ENCODE measurements at regions not wholly inside any gene's neighbourhood (a gene's known extent, or its start where the extent isn't known, plus 50 kb on each side); places are given as distances from the start of the nearest gene placed in this dataset.

DNA sequence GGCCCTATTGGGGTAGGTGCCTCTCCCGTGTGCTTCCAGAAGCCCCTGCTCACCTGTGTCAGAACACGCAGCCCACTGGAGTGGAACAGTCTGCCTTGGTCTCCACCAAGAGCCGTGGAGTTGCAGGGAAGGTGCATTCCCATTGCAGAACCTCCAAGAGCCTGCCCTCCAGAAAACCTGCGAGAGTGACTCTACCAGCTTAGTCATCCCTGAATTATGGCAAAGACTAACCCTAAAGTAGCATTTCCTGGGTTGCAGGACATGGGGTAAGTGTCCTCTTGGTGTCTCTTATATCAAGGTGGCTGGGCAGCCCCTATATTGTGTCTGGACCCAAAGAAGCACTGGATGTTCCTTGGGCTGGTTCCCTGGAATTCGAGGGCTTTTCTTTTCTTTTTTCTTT is 224.6 kb downstream of the BCOR start:
- no peak overlapping the region for H3K4me3 ChIP-seq
- DNase-seq, result no peak
- intact Hi-C loops (cut with DNase I), result no loop called here
- no peaks in the 10 kb centered on the region for H3K27me3 ChIP-seq
- TF ChIP-seq, protein P1, sequence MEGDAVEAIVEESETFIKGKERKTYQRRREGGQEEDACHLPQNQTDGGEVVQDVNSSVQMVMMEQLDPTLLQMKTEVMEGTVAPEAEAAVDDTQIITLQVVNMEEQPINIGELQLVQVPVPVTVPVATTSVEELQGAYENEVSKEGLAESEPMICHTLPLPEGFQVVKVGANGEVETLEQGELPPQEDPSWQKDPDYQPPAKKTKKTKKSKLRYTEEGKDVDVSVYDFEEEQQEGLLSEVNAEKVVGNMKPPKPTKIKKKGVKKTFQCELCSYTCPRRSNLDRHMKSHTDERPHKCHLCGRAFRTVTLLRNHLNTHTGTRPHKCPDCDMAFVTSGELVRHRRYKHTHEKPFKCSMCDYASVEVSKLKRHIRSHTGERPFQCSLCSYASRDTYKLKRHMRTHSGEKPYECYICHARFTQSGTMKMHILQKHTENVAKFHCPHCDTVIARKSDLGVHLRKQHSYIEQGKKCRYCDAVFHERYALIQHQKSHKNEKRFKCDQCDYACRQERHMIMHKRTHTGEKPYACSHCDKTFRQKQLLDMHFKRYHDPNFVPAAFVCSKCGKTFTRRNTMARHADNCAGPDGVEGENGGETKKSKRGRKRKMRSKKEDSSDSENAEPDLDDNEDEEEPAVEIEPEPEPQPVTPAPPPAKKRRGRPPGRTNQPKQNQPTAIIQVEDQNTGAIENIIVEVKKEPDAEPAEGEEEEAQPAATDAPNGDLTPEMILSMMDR (IDR thresholded peaks at IDR 0.05), result no peak
- TF ChIP-seq POLR2A (IDR thresholded peaks at IDR 0.05), result no peak
- TF ChIP-seq EP300 (IDR thresholded peaks at IDR 0.05), result no peak
- H3K27ac ChIP-seq, result no peak overlapping the region
- no peaks in the 10 kb centered on the region for H3K9me3 ChIP-seq
- no peaks in the 10 kb centered on the region for H3K36me3 ChIP-seq
- H3K4me1 ChIP-seq (ENCODE audit: insufficient read depth), result no peaks in the 10 kb centered on the region
- 76 to 87% (median 81%) methylated on average over 5 of the region's 5 CpGs for WGBS, 3 donors

DNA sequence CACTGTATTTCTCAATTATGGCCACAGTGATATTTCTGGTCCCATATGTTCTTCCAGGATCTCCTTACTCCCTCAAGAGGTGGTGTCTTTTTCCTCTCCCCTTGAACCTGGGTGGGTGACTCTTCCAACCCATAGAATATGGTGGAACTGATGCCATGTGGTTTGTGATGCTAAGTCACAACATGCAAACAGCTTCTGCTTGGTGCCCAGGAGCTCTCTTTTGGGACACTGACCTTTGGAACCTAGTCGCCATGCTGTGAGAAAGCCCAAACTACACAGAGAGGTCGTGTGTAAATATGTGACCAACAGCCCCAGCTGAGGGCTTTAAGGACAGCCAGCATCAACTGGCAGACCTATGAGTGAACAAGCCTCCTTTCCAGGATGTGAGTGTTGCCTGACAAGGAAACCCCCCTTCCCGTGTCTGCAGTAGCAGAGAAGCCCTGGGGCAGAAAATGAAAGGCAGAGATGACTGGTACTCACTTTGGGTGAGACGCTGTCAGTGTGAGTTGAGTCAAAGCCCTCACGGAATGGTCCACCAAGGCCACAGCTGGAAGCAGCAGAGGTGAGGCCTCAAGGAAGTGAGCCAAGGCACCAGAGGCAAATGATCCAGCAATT is 223.4 kb downstream of the BCOR start:
- no peak overlapping the region for H3K4me3 ChIP-seq
- 71 to 78% (median 74%) methylated on average over 5 of the region's 5 CpGs for WGBS, 3 donors
- TF ChIP-seq, protein P1 (IDR thresholded peaks at IDR 0.05), result no peak
- no peak for TF ChIP-seq POLR2A (IDR thresholded peaks at IDR 0.05)
- TF ChIP-seq EP300 (IDR thresholded peaks at IDR 0.05), result no peak
- H3K9me3 ChIP-seq, result no peaks in the 10 kb centered on the region
- DNase-seq, result no peak
- H3K27ac ChIP-seq, result no peak overlapping the region
- H3K27me3 ChIP-seq, result no peaks in the 10 kb centered on the region
- H3K4me1 ChIP-seq (ENCODE audit: insufficient read depth), result peaks cover 2% of the 10 kb centered on the region
- H3K36me3 ChIP-seq, result no peaks in the 10 kb centered on the region
- intact Hi-C loops (cut with DNase I), result no loop called here

DNA sequence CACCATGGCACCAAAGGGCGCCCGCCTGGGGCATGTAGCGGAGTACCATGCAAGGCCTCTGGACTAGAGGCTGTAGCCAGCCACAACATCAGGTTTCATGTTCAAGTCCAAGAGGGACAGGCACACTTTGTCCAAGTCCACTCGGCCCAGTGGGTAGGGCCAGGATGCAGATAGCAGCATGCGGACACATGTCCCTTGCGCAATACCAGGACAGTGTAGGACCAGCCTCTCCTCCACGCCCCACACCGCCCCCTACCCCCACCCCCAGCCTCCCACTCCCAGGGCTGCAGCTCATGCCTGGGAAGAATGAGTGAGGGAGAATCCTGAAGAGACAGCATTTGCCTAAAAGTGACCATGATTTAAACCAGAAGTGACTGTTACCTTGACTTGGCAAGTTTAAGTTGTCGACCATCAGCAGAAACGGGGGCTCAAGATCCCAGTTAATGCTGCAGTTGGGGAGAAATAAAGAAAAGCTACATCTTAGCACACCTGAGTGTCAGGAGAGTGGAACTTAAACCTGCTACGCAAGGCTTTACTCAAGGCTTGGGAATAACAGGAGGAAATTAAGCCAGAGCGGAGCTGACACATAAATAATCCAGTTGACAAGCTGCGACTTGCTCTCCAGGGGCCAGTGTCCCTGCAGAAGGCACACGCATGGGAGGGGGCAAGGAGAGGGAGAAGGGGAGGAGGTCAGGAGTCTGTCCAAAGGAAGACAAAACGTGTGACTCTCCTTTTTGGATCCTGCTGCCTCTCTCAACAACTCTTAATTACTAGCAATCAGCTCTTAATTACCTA is 221.7 kb downstream of the BCOR start:
- H3K4me1 ChIP-seq (ENCODE audit: insufficient read depth), result peaks cover 2% of the 10 kb centered on the region
- H3K27ac ChIP-seq, result no peak overlapping the region
- no peaks in the 10 kb centered on the region for H3K36me3 ChIP-seq
- no peak for DNase-seq
- H3K4me3 ChIP-seq, result no peak overlapping the region
- 73 to 82% (median 74%) methylated on average over 15 of the region's 15 CpGs for WGBS, 3 donors
- no peaks in the 10 kb centered on the region for H3K9me3 ChIP-seq
- H3K27me3 ChIP-seq, result no peaks in the 10 kb centered on the region
- TF ChIP-seq, protein P1 (IDR thresholded peaks at IDR 0.05), result no peak
- TF ChIP-seq EP300 (IDR thresholded peaks at IDR 0.05) (no peak), POLR2A (IDR thresholded peaks at IDR 0.05) (no peak)
- intact Hi-C loops (cut with DNase I), result no loop called here

DNA sequence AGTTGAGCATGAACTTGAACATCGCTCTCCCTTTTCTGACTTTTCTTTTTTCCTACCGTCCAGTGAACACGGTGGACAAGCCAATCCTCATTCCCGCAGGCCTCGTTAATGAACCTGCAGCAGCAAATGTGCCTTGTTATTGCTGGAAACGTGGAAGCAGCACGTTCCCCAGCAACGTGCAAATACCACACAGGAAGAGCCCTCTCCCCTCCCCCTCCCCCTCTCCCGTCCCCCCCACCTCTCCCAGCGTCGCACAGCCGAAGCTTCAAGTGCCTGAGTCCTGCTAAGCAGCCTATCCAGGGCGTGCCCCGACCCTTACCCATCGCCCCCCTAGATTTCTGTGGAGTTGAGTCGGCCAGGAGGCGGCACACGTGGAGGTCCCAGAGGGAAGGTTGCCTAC is 219.9 kb downstream of the BCOR start:
- TF ChIP-seq, protein P1 (IDR thresholded peaks at IDR 0.05), result no peak
- no peak for TF ChIP-seq EP300 (IDR thresholded peaks at IDR 0.05)
- TF ChIP-seq POLR2A (IDR thresholded peaks at IDR 0.05), result no peak

More for the DNA sequence above, 219.9 kb downstream of the BCOR start:
- 54 to 68% (median 56%) methylated on average over 18 of the region's 18 CpGs for WGBS, 3 donors
- no peaks in the 10 kb centered on the region for H3K36me3 ChIP-seq
- H3K27me3 ChIP-seq, result no peaks in the 10 kb centered on the region
- H3K27ac ChIP-seq, result no peak overlapping the region
- peaks cover 2% of the 10 kb centered on the region for H3K4me1 ChIP-seq (ENCODE audit: insufficient read depth)
- H3K4me3 ChIP-seq, result no peak overlapping the region
- intact Hi-C loops (cut with DNase I), result no loop called here
- DNase-seq, result no peak
- no peaks in the 10 kb centered on the region for H3K9me3 ChIP-seq

All from ovary (tissue), 7 donors.